GM19324 (cell line): ENCODE measurements at regions not wholly inside any gene's neighbourhood (a gene's known extent, or its start where the extent isn't known, plus 50 kb on each side); places are given as distances from the start of the nearest gene placed in this dataset.

Experiments used
- ATAC-seq: cut with Tn5 transposase; IDR thresholded peaks from one replicate; pipeline ENCODE4 v1.9.1; 2021; ENCODE audit warnings: mild to moderate bottlenecking, moderate library complexity; ENCODE audit not compliant: unreplicated experiment, low FRiP score

DNA sequence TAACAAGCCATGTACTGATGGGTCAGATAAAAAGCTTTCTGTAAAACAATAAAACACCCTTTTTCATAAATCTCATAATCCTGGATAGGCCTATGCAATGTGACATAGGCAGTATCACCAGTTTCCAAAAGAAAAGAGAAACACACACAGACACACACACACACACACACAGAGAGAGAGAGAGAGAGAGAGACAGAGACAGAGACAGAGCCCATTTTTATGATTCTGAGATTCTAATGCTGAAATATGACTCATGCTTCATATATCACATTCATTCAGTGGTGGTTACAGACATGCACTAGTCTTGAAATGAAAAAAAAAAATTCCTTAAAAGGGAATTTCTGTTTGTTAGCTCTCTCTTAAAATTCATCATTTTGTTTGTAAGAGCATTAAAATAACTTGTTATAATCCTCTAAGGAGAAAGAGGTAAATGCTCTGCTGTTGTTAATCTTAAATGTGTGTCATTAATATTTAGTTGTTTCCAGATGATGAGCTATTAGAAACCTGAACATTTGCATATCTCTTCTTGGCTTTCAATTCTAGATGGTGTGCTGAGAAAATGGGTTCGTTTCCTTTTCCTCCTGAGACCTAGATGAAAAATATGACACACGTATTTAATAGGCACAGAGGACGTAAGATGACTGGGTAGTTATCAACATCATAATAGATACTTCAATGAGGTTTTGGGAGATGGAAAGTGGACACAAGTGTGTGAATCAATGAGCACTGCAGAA is 1598.7 kb upstream of the ACVR2A start:
- peak; percentile 41 for ATAC-seq

DNA sequence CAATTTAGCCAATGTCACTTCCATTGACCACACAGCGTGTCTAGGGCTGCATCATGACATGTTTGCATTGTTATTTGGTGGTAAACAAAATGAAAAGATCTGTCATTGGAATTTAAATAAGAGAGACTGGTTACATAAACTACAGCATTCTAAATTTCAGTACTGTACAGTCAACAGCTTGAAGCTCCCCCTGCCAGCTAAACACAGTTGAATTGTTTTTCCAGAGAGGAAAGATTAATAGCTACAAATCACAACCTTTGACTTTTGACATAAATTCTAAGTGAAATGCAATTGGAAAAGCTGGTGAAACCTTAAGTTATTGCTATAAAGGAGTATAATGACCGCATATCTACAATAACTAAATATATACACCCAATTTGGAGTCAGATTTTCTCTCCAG is 1600.0 kb upstream of the ACVR2A start:
- ATAC-seq = no peak

DNA sequence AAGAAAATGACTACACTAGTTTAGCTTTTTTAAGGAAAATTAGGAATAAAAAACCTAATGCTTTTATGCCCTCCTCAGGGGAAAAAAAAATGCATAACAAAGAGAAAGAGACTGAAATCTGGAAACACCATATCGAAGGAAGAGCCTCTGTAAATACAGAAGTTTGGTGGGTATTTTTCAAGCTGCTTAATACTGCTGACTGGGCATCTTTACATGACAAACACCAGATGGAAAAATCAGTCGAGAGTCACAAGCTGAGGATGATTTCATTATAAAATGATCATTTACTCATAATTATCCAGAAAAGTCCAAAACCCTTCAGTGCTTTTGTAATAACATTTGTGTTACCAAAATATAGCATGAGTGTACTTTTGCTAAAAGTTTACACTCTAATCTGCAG is 1600.7 kb upstream of the ACVR2A start:
- ATAC-seq = no peak

DNA sequence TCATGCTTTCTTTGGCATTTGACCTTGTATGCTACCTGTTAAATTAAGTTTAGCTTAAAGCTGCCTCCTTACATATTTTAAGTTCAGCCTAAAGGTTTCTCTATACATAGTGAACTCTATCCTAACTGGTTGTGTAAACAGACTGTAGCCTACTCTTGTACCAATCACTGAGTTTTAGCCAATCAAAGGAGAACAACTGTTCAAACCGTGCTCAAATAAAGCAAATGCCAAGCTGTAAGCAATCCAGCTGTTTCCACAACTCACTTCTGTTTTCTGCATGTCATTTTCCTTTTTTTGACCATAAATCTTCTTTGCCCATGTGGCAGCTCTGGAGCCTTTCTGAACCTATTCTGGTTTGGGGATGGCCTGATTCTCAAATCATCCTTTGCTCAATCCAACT is 1603.8 kb upstream of the ACVR2A start:
- ATAC-seq = no peak

DNA sequence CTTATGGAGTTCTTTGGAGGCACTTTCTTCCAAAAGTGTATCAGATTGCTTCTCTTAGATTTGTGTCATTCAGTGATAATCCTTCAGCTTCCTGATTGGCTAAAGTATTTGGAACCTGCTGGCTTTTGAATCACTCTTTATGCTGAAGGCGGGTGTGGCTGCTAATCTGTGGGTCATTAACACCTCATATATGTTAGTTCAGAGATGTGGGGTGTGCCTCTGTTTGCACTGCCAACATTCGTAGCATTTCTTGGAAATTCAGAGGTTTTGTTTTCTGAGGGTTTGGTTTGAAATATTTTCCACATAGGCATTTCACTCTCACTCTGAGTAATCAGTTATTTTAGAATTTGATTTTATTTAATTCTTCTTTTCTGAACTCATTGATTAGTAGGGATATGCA is 1604.4 kb upstream of the ACVR2A start:
- ATAC-seq = no peak

DNA sequence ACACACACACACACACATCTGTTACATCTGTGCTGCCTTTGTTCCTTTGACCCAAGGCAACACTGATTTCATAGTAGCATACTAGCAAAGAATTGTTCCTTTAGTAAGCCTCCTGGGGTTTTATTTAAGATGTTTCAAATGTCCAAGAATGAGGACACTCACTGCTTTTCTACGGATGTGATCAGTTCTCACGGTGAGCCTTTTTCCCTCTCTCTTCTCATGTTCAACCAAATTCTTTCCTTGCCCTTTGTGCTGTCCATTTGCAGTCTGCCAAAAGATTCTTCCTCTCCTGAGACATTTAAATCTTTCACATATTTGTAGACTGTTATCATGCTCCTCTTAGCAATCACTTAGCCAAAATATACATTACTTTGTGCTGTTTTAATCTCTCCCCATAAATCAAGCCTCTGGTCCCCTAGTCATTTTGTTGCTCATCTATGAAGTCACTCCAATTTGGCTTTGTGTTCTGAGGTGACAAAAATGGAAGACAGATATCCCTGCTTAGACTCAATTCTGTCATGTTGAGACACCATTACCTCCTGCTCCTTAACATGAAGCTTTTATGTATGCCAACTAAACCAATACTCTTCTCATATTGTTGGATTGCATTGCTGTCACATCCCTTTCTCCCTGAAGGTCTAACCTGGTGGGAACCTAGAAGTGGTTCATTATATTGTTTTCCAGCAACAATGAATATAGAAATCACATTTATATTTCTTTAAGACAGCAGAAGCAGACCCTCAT is 1605.3 kb upstream of the ACVR2A start:
- ATAC-seq = no peak

DNA sequence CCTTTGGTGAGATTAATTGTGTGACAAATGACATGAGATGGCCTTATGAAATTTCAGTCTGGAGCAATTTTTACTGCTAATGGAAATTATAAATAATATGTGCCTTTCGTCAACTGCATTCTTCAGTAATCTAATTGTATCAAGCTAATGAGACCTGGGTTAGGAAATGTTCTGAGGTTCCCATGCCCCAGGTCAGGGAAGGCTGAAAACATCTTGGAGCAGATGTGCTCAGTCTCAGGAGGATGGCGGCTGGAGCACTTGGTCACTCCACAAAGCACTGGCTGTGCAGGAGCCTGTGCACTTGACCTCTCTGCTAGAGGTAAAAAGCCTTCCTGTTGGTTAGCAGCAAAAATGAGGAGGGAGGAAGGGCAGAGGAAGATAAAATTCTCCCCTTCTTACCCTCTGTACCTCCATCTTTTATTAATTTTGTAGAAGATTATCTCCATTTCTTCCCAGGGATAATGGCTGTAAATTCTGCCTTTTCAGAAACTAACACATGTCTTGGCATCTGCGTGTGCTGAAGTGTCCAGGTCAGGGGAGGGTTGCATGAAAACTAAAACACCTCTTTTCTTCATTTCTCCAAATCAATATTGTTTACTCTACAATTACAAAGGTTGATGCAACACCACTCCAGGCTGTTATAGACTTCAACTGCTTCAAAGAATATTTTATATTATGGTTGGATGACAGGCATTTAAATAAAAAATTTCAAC is 1606.4 kb upstream of the ACVR2A start:
- no peak for ATAC-seq

DNA sequence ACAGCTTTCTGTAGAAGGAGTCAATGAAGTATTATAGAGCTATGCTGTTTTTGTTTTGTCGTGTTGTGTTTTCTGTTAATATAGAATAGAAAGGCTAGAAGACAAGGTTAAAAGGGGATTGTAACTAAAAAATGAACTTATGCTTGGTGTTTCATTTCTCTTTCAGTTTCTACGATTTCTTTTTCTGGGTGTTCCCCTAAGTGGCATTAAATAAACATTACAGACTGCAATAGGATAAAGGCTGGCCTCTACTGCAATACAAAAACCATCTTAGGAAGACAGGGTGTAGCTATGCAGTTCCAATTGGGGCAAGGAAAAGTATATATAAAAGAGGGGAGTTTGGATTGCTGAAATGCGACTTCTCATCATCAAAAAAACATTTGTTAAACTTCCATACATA is 1609.7 kb upstream of the ACVR2A start:
- ATAC-seq = no peak

DNA sequence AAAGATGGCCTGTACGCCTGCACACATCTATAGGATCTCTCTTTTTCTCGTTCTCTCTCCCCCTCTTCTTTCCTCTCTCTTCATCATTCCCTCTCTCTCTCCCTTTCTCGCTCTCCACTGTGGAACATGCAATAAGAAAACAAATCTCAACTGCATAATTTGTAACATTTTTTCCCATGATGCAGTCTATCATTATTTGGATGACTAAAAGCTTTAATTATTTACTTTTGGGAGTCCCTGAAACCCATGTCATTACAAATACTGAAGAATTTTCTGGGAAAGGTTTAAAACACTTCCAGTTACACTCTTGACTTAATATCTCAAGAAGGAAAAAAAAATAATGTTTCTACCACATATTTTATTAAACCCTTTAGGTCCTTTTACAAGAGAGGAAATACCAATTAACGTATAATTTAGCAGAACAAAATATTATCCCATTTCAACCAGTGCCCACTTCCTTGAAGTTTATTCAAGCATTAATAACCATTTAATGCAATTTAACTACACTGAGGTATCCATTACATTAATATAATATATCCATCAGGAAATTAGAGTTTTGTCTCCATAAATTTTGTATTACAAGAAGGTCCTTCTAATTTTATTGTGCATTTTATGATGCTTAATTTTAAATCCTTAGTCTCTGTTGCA is 1615.2 kb upstream of the ACVR2A start:
- ATAC-seq = no peak

DNA sequence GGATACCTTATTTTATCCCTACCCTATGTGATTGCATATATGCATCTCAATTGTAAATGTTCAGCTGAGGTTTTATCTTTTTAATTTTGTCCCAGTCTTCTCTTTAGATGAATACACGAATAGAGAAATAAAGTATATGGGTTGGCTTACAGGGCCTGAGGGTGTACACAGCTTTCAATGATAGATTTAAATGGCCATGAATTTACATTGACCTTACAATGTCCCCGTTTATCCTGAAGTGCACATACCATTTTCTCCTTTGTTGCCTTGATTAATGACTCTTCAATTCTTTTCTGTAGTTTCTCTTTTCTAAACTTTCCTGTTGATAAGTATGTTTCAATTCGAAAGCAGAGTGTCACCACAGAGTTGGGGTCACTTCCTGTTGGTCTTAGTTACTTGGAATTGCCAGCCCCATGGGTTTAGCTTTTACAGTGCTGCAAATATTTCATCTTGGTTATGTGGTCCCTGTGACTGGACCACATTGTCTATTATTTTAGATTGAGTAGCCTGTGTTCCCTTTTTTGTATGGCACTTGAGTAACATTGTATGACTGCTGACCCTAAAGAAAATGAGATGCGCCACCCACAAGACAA is 1616.3 kb upstream of the ACVR2A start:
- peak; percentile 54 for ATAC-seq

DNA sequence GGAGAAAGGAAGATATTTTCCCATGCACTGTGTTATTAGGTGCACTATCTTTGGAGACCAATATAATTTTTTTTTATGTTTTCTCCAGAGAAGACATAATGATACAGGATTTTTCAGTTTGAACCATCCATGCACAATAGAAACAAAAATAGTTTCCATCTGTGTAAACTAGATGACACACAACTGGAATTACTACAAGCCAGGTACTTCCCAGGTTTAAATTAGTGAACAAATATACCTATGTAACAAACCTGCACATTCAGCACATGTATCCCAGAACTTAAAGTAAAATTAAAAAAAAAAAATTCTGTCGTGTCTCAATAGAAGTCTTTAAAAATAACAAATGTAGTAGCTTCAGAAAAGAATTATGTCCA is 1616.8 kb upstream of the ACVR2A start:
- ATAC-seq = no peak

DNA sequence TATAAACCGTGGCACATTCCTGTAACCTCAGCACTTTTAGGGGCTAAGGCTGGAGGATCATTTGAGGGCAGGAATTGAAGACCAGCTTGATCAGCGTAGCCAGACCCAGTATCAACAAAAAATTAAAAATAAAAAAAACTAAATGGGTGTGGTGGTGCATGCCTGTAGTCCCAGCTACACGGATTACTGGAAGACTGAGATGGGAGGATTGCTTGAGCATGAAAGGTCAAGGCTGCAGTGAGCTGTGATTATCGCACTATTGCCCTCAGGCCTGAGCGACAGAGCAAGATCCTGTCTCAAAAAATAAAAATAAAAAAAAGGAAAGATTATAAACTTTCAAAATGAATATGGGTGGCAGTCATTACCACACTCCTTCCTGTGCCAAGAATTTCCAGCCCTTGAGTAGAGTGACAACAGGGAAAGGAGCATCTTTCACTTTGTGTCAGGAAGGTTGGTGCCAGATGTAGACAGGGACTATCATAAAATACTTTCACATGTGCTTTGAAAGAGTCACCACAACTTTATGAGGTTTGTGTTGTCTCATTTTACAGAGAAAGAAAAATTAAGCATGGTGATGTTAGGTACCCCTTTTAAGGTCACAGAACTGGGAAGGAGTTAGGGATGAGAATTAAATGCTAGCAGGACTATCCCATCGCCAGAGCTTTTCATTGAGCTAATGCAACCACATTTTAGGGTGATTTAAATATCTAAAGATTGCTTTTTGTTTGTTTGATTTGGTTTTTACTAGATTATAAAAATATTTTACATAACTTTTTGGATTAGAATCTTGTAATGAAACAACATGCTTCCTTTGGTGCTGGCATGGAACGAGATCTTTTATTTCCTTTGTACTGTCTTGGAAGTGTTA is 1617.4 kb upstream of the ACVR2A start:
- ATAC-seq = no peak

DNA sequence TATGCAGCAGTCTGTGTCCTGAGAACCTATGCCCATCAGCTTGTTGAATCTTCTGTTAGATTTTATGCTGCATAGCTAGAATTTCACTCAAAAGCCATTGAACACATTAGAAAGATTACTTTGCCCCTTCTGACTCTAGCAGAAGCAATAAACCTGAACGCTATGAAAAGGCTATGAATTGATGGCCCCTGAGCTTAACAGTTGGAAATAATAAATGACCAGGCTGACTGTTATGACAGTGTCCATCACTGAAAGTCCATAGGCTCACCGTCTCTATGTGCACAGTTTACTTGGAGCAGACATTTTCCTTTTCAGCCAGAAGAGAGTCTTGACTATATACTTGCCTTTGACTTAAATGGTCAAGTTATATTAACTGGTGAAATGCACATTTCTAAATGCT is 1618.8 kb upstream of the ACVR2A start:
- no peak for ATAC-seq

DNA sequence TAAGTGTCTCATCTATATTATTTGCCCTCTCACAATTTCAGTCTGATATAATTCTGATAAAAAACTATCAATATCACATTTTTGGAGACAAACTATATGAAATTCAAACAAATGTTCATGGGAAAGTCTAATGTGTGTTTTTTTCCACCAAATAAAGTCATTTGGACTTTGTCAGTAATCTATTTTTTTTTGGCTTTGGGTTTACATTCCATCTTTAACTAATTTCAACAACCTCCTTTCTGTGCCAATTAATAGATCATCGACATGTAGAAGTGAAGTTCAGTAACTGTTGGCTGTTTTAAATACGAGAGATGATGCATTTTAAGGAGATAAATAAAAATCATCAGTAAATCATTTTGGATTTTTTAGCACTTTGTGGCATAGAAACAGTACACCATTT is 1623.0 kb upstream of the ACVR2A start:
- no peak for ATAC-seq

DNA sequence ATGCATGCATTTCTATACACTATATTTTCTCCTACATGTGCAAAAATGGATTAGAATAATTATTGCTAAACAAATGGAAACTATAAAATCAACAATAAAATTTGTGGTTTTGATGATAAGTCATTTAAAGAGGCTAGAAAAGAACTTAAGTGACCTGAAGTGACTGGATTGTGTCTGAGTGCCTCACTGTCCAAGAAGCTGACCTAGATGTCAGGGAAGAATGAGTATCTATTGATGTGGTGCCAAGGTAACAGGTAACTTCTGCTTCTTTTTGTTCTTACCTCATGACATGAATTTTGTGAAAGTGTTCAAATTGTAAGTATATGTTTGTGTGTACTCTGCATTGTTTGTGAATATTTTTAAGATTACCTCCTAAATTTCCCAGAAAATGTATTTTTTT is 1623.9 kb upstream of the ACVR2A start:
- ATAC-seq = no peak

DNA sequence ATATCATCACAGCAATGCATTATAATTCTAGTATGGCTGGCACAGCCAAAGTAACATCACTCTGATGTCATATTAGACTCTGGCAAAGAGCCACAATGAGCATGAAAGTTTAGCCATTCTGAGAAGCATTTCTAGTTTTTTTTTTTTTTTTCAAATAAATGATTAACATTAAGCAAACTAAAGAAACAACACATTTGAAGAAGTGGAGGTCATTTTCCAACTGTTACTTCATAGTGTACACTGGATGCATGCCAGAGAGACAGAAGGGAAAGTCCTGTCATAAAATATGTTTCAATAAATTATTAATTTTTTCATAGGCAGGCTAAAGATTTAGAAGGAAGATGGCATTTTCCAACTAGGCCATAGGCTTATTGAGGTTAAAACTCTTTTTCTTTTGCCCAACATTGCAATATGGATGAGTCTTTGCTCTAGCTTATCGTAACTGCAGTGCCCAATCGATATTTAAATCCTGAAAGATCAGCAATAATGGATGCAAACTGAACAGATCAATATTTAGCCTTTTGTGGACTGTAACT is 1630.4 kb upstream of the ACVR2A start:
- no peak for ATAC-seq

DNA sequence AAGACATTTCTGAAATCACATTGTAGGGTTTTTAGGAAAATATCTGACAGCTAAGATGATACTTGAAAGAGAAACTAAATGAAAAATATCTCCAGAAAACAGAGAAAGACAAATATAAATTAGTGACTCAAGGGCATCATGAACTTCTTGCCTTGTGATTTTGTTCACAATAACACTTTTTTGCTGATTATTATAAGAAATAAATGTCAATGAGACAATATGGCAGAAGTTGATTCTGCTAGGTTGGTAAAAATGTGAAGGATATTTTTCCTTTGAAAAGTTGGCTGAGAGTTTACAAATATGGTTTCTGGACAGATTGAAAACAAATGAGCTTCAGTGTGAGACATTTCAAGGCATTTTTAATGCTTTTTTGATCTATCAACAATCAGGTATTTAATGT is 1631.2 kb upstream of the ACVR2A start:
- no peak for ATAC-seq

DNA sequence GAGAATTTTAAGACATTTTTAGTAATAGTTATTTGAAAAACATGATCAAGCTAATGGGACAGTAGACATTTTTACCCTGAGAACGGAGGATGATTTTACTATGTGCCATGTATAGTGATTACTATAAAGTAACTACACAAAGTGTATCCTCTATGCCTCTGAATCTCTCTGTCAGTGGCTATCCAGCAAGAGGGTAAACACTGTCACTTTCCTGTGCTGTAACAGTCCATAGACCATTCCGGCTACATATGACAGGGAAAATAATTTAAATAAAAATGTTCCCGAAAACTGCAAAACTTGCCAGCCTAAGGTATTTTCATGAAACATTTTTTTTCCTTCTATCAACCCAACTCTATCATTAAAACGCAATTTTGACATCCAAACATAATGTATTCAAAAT is 1632.2 kb upstream of the ACVR2A start:
- no peak for ATAC-seq

DNA sequence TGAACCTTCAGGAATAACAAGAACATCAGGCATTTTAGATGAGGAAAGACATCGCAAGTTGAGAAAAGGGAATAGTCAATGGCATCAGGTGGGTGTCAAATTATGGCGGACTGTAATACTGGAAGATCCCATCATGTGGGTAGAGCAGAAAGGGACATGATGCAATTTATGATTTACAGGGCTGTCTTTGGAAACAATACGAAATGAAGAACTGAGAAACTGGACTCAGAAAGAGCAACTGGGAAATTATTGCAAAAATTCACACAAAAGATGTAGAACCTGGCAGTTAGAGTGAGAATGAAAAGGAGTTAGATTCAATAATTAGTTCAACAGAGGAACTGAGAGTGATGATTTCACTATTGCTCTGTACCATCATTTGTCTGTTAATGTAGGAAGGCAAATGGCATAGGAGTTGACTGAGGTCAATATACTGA is 1635.0 kb upstream of the ACVR2A start:
- ATAC-seq = peak; percentile 69

DNA sequence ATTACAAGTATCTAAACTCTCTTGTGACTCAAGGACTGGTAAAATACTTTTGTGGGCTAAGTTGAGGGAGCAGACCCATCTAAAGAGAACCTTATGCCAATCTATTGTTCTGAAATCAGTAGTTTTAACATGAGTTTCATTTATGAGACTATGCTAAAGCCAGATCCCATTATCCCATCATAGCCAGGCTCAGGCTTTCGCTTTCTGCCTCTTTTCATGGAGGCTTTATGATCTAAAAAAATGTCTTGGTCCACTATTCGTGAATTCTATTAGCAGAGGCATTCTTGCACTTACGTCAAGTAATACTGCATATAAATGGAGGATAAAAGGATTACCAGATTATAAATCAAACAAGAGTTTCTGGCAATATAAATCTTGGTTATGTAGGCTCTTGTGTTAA is 1636.9 kb upstream of the ACVR2A start:
- ATAC-seq = no peak
